Heart left ventricle (tissue), 13 donors: ENCODE measurements at regions not wholly inside any gene's neighbourhood (a gene's known extent, or its start where the extent isn't known, plus 50 kb on each side); places are given as distances from the start of the nearest gene placed in this dataset.

Experiments
- CTCF ChIP-seq, 12 donors: fragments of 200-600 bp; sonication (generic) in 4 of 12; IDR thresholded peaks; one replicate each; pipeline versions ENCODE4 v1.5.0 to v1.8.0; 2018 to 2022; ENCODE audit warnings: antibody characterized with exemption in 12 of 12, mild to moderate bottlenecking in 5 of 12
- POLR2A ChIP-seq, 2 donors: fragments of 450-650 bp; IDR thresholded peaks; one replicate each; pipeline ENCODE4 v1.6.1; 2017; ENCODE audit warnings: antibody characterized with exemption in 2 of 2, mild to moderate bottlenecking in 2 of 2, moderate library complexity in 2 of 2
- donor health status: ischemic (EF 13 %, LVEDD 7.1; RV severe dilation, severe dysfunction).
- donor health status: DM: no; HTN: yes; CAD: no.
- donor health status: DM: no; HTN: no; CAD: no.
- donor health status: ischemic (EF 25% LVEDD 6.9; RV normal size, moderate dysfunction).
- donor health status: ischemic (EF 25% LVEDD 5.7; RV mildly dilated, moderate dysfunction).
- donor health status: ischemic (EF 35%, LVEDD 5.7; RV mildly dilated, moderate dysfunction).
- donor health status: nonischemic (EF 11% LVEDD 7.7; RV severe dilation, severe dysfunction).
- donor health status: DM: yes; HTN: yes; CAD: no.
- donor health status: PGD.
- donor health status: ischemic (EF 29% LVEDD 5.4; RV normal size, mild dysfunction).
- donor health status: nonischemic (EF 23%, LVEDD 6.1; RV moderate dilation, normal function).

DNA sequence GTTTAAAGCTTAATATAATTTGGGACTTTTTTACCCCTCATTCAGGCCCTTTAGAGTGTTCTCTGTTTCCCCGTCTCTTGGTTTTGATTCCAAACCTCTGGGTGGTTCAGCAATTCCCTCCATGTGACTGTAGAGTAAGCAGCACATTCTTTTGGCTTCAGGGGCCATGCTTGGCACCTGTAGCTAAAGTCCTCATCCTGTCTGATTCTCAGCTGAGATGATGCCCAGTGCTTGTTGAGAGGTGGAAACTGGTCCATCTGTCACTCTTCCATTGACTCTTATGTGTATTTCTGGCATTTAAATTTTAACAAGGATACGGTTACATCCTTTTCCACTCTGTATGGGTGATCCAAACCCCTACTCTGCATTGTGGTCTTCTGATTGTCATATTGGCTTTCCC is 127.1 kb downstream of the DIO2 start:
- TF ChIP-seq CTCF (IDR thresholded peaks at IDR 0.05): no peak
- no peak for TF ChIP-seq POLR2A (IDR thresholded peaks at IDR 0.05)
